ENCODE measurements at regions not wholly inside any gene's neighbourhood (a gene's known extent, or its start where the extent isn't known, plus 50 kb on each side); places are given as distances from the start of the nearest gene placed in this dataset.
"Not testable (repeated sequence)": the region's sequence is repeated elsewhere in the genome, so short reads cannot be mapped to it uniquely, and the experiment has no call there.

DNA sequence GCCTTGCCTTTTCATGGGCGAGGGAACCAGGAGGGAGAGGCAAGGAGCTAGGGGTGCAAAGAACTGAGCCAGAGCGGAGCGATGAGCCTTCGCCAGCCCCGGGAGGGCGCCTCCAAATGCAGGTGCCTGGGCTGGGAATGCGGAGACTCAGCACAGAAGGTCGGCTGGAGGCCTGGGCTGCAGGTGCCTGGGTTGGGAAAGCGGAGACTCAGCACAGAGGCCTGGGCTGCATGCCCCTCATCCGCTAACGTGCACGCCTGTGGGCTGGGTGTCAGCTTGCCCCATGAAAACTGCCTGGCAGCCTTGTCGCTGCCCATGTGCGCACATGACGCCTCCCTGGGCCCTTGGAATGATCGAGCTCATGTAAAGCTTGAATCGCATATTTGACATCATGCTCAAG, 51.8 kb downstream of the POM121L12 start:
- no peak for DNase-seq (ENCODE audit: low read depth)

DNA sequence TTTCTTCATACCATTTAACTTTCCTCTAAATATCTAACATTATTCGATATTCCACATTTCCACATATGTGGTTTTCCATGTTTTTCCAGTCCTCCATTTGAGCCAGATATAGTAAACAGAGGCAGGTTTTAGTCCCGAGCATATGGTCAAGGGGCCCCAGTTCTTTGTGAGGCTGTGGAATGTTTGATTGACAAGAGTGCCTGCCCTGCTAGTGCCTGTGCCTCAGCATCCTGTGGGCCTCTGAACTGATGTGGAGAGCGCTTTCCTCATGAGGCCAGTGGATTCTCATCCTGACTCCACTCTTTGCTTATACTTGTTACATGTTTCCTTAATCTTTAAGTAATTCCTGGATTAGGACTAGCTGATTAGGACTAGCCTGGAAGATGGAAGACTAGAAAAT, 58.8 kb downstream of the POM121L12 start:
- no peak for DNase-seq (ENCODE audit: low read depth)

DNA sequence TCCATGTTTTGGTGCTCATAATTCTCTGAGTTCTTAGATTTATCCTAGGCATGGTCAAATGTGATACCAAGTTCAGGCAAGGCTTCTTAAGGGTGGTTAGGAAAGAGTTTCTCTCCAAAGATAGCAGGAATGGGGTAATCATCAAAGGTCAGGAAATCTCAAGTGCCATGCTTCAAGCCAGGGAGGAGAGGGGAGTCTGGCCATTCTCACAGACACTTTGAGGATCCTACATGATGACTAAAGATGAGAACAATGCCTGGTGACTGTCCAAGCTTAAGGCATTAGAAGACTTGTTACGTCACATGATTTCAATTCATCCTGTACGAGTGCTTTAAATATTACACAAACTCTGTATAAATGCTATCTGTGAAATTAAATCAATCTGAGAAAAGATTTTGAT, 59.4 kb downstream of the POM121L12 start:
- DNase-seq (ENCODE audit: low read depth): no peak

DNA sequence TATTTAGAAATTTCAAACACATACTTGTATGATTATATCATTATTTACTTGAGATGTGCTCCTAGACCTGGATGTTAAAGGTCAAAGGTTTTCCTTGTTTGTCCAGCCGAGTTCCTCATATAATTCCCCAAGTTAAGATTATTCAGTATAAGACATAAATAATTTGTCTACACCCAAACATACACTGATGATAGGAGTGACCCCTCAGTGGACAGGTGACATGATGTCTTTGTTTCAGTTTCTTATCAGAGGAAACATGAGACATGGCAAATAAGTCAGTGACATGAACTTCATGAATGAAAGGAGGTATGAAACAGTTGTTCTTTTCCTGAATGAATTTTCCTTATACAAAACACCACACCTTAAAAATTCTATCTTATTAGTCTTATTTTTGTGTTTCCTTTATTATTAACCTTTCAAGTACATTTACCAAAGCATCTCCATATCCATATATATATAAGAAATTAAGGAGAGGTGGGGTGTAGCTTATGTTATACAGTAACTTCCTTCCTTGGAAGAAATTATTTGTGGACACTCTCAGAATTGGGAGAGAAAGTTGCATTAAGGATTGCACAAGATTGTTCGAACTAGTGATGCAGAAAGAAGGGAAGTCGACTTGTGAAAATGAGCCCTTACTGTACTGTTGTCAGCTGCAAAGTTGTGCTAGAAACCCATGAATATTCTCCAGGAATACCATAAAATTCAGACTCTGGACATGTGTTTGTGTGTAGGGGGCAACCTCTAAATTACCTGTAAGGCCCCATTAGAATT, 60.5 kb downstream of the POM121L12 start:
- peak; percentile 34 for DNase-seq (ENCODE audit: low read depth)

DNA sequence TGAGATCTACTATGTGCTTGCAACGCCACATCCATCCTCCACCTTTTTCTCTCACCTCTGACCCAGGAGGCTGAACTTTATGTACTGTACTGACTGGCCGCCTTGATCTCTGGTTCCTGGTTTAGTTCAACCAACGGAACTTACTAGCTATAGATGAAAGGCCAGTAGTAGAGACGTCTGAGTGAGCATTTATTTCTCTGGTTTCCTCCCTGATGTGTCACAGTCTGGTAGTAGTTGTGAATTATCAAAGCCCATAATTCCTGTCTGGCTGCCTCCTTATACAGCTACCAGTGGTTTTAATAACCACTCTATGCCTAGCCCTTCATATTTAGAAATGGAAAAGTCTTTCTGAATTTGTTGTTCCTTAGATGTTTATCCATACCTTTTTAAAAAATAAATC, 64.7 kb downstream of the POM121L12 start:
- DNase-seq (ENCODE audit: low read depth): no peak

DNA sequence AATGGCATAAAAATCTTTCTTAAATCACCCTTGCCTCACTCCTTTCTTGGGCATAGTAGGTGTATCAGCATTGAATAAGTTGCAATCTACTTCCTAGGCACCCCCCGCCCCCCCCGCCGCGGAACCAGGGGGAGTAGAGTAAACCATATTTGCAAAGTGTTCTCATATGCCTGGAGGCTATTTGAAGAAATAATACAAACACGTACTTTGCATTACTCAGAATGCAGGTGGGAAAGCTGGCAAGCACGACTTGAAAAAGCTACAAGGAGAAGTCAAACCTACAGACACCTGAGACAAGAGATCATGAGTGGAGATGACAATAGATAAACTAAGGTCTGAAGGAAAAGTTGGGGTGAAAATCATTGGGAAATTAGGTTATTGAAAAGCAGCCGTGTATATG, 65.6 kb downstream of the POM121L12 start:
- peak; percentile 7 for DNase-seq (ENCODE audit: low read depth)

DNA sequence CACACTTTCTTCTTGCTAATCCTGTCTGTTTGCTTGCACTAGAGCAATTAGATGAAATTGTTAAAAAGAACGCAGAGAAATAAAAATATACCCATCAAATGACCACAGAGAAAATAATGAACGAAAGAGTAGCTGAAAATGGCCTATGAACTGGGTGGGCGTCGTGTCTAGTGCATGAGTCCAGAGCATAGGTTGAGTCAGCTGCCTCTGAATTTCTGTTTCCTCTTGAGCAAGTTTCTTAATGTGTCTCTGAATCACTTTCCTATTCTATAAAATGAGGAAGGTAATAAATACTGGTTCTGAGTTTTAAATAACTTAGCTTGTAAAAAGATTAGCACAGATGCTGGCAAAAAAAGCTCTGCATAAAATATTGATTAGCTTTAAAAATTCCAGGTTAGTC, 75.0 kb downstream of the POM121L12 start:
- DNase-seq (ENCODE audit: low read depth): peak; percentile 37

DNA sequence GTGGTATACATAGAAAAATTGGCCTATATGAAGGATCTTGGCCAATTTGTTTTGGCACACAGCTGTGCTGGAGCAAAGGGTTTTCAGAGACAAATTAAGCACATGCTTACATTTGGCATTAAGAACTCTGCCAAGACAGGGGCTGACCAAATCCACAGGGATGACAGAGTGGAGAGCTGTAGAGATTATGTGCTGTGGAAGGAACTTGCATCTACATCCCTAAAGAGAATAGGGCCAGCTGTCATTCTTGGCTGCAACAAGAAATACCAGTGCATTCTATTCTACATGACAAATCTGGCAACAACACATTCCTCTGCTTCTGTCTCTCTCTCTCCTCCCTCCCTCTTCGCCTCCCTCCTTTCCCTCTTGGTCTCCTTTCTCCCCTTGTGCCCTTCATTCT, 75.6 kb downstream of the POM121L12 start:
- DNase-seq (ENCODE audit: low read depth): no peak

DNA sequence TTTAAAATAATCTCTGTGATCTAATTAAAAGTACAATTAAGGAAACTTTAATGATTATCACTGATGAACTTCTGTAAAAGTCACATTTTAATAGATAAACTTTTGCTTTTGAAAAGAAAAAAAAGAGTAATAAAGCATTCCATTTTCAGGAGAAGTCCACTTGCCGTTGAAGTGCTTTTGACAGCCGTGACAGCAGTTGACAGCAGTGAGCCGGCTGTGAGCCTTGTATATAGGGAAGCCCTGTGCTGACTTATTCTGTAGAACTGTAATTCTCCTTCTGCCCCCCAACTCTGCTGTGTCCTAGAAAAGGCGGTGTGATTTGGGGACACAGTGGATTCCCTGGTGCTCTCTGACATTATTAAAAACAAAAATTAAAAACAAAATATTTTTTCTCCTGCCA, 78.0 kb downstream of the POM121L12 start:
- no peak for DNase-seq (ENCODE audit: low read depth)

DNA sequence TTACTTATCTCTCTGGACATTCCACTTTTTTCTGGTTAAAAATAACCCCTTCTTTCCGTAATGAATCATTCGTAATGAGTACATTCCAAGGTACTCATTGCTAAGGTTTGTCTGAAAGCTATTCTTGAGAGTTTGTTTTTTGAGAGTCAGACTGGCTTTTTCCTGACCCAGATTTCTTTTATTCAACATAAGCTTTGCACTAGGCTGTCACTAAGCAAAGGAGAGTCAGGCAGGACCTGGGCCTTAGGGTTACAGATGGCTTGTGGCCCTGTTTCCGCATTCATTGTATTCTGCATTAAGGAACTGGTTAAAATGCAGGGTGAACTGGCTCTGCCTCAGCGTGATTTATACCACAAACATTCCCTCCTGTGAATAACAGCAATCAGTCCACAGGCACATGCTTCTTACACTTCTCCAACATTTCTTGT, 84.1 kb downstream of the POM121L12 start:
- peak; percentile 85 for DNase-seq (ENCODE audit: low read depth)

DNA sequence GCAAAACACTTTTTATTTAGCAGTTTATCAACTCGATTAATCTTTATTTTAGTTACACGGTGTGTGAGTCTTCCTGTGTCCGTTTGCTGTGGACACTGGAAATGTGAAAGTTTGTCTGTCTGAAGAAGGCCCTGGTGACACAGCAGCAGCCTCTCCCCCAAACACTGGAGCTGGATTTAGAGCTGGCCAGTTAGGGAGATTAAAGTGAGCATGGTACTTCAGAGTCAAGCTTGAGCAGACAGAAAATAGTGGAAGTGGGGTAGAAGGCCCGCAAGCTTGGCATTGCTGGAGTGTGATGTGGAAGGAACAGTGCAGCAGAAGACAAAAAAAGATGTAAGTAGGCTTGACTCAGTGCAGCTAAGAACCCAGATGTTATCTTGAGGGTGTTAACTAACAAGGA, 85.9 kb downstream of the POM121L12 start:
- no peak for DNase-seq (ENCODE audit: low read depth)

DNA sequence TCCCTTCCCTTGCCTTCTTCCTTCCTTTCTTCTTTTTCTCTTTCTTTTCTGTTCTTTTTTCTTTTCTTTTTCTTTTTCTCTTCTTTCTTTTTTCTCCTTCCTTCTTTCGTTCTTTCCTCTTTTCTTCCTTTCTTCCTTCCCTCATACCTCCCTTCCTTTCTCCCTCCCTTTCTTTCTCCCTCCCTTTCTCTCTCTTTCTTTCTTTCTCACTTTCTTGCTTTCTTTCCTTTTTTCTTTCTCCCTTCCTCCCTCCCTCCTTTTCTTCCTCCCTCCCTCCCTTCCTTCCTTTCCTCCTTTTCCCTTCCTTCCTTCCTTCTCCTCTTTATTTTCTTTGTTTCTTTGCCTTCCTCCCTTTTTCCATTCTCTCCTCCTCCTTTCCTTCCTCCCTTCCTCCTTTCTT, 96.3 kb downstream of the POM121L12 start:
- no peak for DNase-seq (ENCODE audit: low read depth)

DNA sequence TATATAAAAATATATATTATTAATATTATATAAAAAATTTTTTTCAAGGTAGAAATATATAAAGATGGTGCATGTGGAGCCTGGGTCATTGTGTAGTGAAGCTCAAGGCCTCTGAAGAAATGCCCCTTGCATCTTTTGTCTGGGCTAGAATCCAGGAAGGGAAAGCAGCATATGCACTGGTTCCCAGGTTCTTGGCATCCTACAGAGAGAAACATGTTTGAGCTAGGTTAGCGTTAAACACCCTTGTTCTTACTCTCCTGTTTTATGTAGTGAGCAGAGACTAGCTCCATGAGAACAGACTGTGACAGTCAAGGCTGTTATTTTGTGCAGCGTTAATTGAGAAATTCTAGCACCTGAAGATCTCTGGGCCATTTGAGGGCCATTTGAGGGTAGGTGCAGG, 116.1 kb downstream of the POM121L12 start:
- no peak for DNase-seq (ENCODE audit: low read depth)

DNA sequence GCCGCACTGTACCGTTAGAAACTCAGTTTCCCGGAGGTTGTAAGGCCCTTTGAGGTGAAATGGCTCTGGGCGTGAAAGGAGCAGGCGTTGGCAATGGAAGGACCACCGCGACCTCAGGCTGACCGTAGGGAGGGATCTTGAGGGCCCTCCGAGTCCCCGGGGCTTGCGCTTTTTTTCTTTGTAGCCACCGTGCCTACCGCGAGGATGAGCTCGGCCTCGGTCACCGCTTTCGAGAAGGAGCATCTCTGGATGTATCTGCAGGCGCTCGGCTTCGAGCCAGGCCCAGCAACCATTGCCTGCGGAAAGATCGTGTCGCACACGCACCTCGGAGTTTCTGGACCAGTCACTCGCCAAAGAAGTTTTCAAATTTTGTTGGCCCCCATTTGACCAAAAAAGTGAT, 151.8 kb downstream of the POM121L12 start:
- not testable (repeated sequence) for DNase-seq (ENCODE audit: low read depth)

DNA sequence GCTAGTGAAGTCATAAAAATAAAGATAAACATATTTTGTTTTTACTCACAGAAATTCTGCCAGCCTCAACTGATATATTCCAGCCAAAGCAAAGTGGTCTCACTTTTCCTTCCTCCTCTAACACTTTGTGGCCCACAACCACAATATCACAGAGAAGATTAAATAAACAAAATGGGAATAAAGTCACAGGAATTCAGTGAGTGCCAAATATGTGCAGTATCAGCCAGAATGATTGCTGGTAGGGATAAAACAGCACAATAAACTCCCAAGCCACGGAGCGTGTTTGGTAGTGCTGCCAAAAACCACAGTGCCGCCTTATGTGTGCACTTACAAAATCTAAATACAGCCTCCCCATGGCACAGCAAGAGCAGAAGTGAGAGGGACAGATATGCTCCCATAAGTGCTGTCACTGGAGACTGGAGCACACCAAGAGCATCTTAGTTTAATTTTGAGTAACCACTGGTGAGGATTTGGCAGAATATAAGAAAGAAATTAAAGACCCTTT, 155.8 kb downstream of the POM121L12 start:
- no peak for DNase-seq (ENCODE audit: low read depth)

DNA sequence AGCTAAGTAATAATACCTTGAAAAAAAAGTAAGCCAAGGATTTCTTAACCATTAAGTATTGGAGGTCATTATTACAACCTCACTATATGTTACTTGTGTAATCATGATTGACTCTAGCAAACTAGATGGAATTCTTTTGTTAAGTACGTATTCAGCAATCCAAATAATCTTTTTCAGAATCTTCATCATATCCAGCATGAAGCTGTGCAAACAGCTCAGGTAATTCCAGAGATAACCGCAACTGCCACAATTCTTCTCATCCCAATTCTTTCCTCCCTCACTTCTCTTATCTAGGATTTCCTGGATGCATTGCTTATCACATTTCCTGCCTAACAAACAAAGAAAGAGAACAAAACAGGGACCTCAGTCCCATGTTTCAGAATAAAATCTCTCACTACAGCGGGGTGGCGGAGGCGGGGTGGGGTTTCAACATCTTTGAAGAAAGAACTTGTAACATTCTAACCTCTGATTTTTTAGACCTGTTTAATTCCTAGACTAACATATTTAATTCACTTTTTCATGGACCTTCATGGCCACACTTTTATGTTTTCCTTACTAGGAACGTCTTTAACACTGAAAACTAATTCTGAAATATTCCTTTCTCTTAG, 156.5 kb downstream of the POM121L12 start:
- DNase-seq (ENCODE audit: low read depth): no peak

DNA sequence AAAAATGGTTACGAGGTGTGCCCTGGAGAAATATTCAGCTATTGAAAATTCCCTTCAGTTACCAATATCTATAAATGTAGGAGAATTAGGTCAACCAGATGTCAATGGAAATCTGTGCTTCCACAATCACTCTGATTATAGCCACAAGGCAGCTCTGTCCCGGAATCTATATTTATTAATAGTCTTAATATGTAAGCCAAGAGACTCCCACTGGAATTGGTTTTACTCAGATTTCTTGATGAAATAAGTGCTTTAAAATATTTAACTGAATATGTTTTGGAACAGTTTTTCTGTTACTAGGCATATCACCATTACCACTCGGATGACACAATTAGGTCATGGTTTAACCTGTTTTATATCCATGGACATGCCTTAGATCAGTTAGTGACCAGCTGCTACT, 169.6 kb downstream of the POM121L12 start:
- no peak for DNase-seq (ENCODE audit: low read depth)

DNA sequence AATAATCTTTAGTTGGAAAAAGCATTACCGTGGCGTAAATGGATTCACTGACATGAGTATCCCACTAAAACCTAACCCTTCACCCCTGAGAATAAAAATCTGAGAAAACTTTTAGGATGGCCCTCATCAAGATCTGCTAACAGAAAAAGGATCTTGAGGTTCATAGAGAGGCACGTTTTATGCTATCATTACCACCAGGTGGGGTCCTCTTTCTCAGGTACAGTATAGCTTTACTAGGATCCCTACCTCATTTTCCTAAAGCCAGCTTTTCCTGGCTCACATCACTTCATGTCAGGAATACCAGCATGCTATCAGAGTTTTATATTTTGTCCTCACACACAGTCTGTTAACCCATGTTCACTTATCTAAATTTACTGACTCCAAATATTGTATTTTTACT, 173.7 kb downstream of the POM121L12 start:
- no peak for DNase-seq (ENCODE audit: low read depth)

DNA sequence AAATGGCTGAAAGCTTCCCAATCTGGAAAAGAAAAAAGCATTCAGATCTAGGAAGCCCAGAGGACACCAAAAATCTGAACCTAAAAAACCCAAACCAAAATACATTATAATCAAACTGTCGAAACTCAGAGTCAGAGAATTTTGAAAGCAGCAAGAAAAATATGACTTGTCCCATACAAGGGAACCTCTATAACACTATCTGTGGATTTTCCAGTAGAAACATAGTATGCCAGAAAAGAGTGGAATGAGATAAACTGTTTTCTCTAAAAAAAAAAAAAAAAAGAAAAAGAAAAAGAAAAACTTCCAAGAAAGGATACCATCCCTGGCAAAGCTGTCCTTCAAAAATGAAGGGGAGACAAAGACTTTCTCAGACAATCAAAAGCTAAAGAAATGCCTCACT, 179.0 kb downstream of the POM121L12 start:
- DNase-seq (ENCODE audit: low read depth): no peak

DNA sequence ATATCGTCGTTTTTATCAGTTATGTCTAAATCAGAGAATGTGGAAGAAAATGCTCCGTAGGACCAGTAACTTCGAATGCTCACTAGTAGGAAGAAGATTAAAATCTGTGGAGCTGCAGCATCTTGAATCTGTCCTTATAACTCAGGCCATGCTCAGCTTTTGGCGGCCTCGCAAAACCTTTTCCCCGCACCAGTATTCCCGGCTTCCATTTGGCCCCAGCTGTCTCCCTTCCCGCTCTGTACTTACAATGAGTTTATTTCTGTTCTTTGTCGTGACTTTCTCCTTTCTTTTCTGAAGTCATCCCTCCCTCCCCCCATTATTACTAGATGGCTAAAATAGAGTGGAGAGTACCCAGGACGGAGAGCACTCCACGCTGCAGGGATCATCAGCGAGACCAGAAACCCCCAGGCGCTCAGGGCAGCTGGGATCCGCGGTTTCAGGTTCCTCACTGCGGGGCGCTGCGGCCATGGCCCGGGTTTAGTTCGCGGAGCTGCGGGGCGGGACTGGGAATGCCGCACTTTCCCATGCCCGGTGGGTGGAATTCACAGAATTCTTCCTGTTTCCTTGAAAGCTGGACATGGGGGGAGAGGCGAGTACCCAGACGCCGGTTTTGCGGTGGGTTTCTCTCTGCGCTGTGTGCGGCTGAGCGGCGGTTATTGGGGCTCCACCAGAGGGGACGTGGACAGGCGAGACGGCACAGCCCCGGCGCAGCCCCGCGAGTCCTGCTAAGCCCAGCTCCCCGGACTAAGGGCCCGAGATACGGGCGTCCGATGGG, 183.5 kb downstream of the POM121L12 start:
- no peak for DNase-seq (ENCODE audit: low read depth)

DNA sequence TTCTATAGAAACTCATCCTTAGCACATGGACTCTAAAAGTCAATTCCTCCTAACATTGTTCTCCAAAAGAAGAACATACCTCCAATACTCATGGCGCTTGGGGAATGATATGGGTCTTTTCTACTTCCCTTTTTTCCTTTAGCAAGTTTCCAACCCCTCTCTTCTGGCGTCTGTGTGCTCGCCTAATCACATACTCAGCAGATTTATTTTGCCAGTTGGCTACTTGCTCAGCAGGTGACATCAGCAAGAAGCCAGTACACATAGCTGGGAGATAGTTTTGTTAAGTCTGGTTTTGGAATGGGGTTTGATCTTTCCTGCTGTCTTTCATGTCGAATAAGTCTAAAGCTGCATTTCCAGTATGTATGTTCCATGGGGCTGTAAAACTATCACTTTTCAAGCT, 193.8 kb downstream of the POM121L12 start:
- DNase-seq (ENCODE audit: low read depth): no peak

DNA sequence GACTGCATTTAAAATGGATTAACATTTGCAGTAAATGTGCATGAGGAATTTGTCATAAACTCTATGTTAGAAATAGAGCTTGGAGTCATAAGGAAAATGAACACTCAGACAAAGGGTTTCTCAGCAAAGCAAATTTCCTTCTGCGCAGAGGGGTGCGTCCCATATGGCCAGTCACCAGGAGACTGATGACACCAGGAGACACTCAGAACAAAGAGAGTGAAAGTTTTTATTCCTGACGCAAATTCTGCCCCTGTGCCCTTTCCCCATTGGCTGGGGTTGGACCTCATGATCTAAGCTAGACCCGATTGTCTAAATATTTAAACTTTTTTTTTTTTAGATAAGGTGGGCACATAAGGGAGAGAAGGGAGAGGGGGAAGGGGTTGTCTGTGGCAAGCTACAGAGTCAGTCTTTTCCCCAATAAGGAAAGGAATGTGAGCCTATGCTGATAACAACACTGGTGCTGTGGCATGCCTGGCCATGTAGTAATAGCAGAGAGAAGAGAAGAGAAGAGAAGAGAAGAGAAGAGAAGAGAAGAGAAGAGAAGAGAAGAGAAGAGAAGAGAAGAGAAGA, 202.0 kb downstream of the POM121L12 start:
- DNase-seq (ENCODE audit: low read depth): no peak

Measured in renal cortical epithelial cell (primary cell).